ENCODE measurements at regions not wholly inside any gene's neighbourhood (a gene's known extent, or its start where the extent isn't known, plus 50 kb on each side); places are given as distances from the start of the nearest gene placed in this dataset.

- Histone ChIP-seq H3K27ac (no peak overlapping the region), H3K4me3 (ENCODE audit: low read depth, low read length) (no peak overlapping the region), H3K79me2 (no peaks in the 10 kb centered on the region), H3K27me3 (ENCODE audit: control insufficient read depth, insufficient read depth, low read length) (no peaks in the 10 kb centered on the region), H3K4me2 (ENCODE audit: low read length) (no peak overlapping the region), H2AFZ (no peak overlapping the region), H3K4me1 (no peaks in the 10 kb centered on the region), H3K9me3 (ENCODE audit: control insufficient read depth, low read length) (no peaks in the 10 kb centered on the region), H3K36me3 (ENCODE audit: control insufficient read depth, insufficient read depth, low read length) (no peaks in the 10 kb centered on the region), H3K9ac (no peak overlapping the region)
- TF ChIP-seq CTCF (IDR thresholded peaks at IDR 0.05) = no peak
These were observed 186.5 kb downstream of the MAFB start for GRCh38 chr20:40502576-40502975.

- Histone ChIP-seq H3K27ac (no peak overlapping the region), H3K4me2 (ENCODE audit: low read length) (no peak overlapping the region), H3K36me3 (ENCODE audit: control insufficient read depth, insufficient read depth, low read length) (no peaks in the 10 kb centered on the region), H3K27me3 (ENCODE audit: control insufficient read depth, insufficient read depth, low read length) (no peaks in the 10 kb centered on the region), H3K4me1 (no peaks in the 10 kb centered on the region), H3K79me2 (no peaks in the 10 kb centered on the region), H2AFZ (no peak overlapping the region), H3K9ac (no peak overlapping the region), H3K9me3 (ENCODE audit: control insufficient read depth, low read length) (no peaks in the 10 kb centered on the region), H3K4me3 (ENCODE audit: low read depth, low read length) (no peak overlapping the region)
- no peak for TF ChIP-seq CTCF (IDR thresholded peaks at IDR 0.05)
These were observed 189.6 kb downstream of the MAFB start for GRCh38 chr20:40499391-40499790.

- no peak for TF ChIP-seq CTCF (IDR thresholded peaks at IDR 0.05)
- H3K4me2 ChIP-seq (ENCODE audit: low read length) = no peak overlapping the region
- H2AFZ ChIP-seq = no peak overlapping the region
- no peak overlapping the region for H3K9ac ChIP-seq
- H3K4me1 ChIP-seq = no peaks in the 10 kb centered on the region
- H3K27me3 ChIP-seq (ENCODE audit: control insufficient read depth, insufficient read depth, low read length) = no peaks in the 10 kb centered on the region
- no peak overlapping the region for H3K27ac ChIP-seq
- H3K9me3 ChIP-seq (ENCODE audit: control insufficient read depth, low read length) = no peaks in the 10 kb centered on the region
- no peaks in the 10 kb centered on the region for H3K79me2 ChIP-seq
- H3K4me3 ChIP-seq (ENCODE audit: low read depth, low read length) = no peak overlapping the region
- no peaks in the 10 kb centered on the region for H3K36me3 ChIP-seq (ENCODE audit: control insufficient read depth, insufficient read depth, low read length)
These were observed 190.9 kb downstream of the MAFB start for GRCh38 chr20:40497899-40498691.

GRCh38 chr20:40495956-40496355 is 193.1 kb downstream of the MAFB start:
- Histone ChIP-seq H3K27ac (no peak overlapping the region), H3K79me2 (no peaks in the 10 kb centered on the region), H3K36me3 (ENCODE audit: control insufficient read depth, insufficient read depth, low read length) (no peaks in the 10 kb centered on the region), H2AFZ (no peak overlapping the region), H3K4me2 (ENCODE audit: low read length) (no peak overlapping the region), H3K9me3 (ENCODE audit: control insufficient read depth, low read length) (no peaks in the 10 kb centered on the region), H3K27me3 (ENCODE audit: control insufficient read depth, insufficient read depth, low read length) (no peaks in the 10 kb centered on the region), H3K4me3 (ENCODE audit: low read depth, low read length) (no peak overlapping the region), H3K9ac (no peak overlapping the region), H3K4me1 (no peaks in the 10 kb centered on the region)
- TF ChIP-seq CTCF (IDR thresholded peaks at IDR 0.05) = no peak

- Histone ChIP-seq H3K79me2 (no peaks in the 10 kb centered on the region), H3K4me2 (ENCODE audit: low read length) (no peak overlapping the region), H3K36me3 (ENCODE audit: control insufficient read depth, insufficient read depth, low read length) (no peaks in the 10 kb centered on the region), H3K4me1 (no peaks in the 10 kb centered on the region), H3K4me3 (ENCODE audit: low read depth, low read length) (no peak overlapping the region), H2AFZ (no peak overlapping the region), H3K27ac (no peak overlapping the region), H3K9ac (no peak overlapping the region), H3K9me3 (ENCODE audit: control insufficient read depth, low read length) (no peaks in the 10 kb centered on the region), H3K27me3 (ENCODE audit: control insufficient read depth, insufficient read depth, low read length) (no peaks in the 10 kb centered on the region)
- TF ChIP-seq CTCF (IDR thresholded peaks at IDR 0.05) = no peak
These were observed 194.8 kb downstream of the MAFB start for GRCh38 chr20:40494248-40494647.

Data from parathyroid adenoma (tissue), 2 donors.